HCT116 (cell line): ENCODE measurements at regions not wholly inside any gene's neighbourhood (a gene's known extent, or its start where the extent isn't known, plus 50 kb on each side); places are given as distances from the start of the nearest gene placed in this dataset.

Experiments used
- ATAC-seq: fragments of 200-7000 bp; cut with Tn5 transposase; 2 replicates; pipeline ENCODE4 v1.9.1; 2020; ENCODE audit warnings: mild to moderate bottlenecking, moderate library complexity
- BruUV-seq: library from RNA; stranded (reverse); fragments of 400-500 nt; replicated peaks from 2 replicates; lab custom pipeline; 2021; lab: Mats Ljungman, UMichigan
- CTCF ChIA-PET: fragments of 300-600 bp; sonication (Branson Sonifier 250); formaldehyde crosslinking; loops from one replicate; lab custom pipeline; 2021; ENCODE audit warnings: antibody characterized with exemption; lab: Charles Lee
- POLR2A ChIA-PET: fragments of 300-600, 350-600 bp; sonication (Branson Sonifier 250); formaldehyde crosslinking; loops from one replicate; lab custom pipeline; 2021; ENCODE audit warnings: antibody characterized with exemption; lab: Charles Lee
- RAD21 ChIA-PET, 2 experiments: fragments of 300-600 bp; sonication (Branson Sonifier 250); formaldehyde crosslinking; loops; one replicate each; lab custom pipeline; 2023; ENCODE audit warnings: low total read pairs in 2 of 2; ENCODE audit not compliant: uncharacterized antibody in 2 of 2, unreplicated experiment in 2 of 2, low non-redundant PET in 1 of 2; lab: Charles Lee
- DNase-seq: peaks from one replicate; pipeline ENCODE4 v3.0.0-alpha.2; 2010; ENCODE audit warnings: low read depth, low spot score
- H2AFZ ChIP-seq: fragments of 200-600 bp; shearing (Covaris generic), sonication (generic); 2 replicates; pipeline ENCODE4 v1.6.1; 2017; ENCODE audit warnings: low read depth, mixed run types, mixed read lengths, antibody characterized with exemption, low read length; ENCODE audit not compliant: poor library complexity, severe bottlenecking
- H3K27ac ChIP-seq: 2 replicates; pipeline ENCODE4 v1.5.1; 2012; ENCODE audit warnings: low read depth, low read length
- H3K27me3 ChIP-seq: fragments of 200-600 bp; sonication (generic); 2 replicates; pipeline ENCODE4 v1.6.1; 2016; ENCODE audit warnings: mixed run types, low read length, mixed read lengths; ENCODE audit not compliant: insufficient read depth
- H3K36me3 ChIP-seq, 2 experiments: fragments of 200-500 bp in 1 of 2; fragments of 200-600 bp in 1 of 2; sonication (Bioruptor generic) in 1 of 2; sonication (generic) in 1 of 2; 2 replicates each; pipeline versions ENCODE4 v1.5.1 to v1.6.1; 2014 to 2016; ENCODE audit warnings: low read length in 2 of 2, inconsistent platforms in 1 of 2, mixed read lengths in 1 of 2, mixed run types in 1 of 2; ENCODE audit not compliant: insufficient read depth in 2 of 2, control insufficient read depth in 1 of 2
- H3K4me1 ChIP-seq, 2 experiments: fragments of 200-600 bp in 1 of 2; sonication (generic) in 1 of 2; 2 replicates each; pipeline versions ENCODE4 v1.5.1 to v1.6.1; 2012 to 2017; ENCODE audit warnings: low read length in 2 of 2, inconsistent platforms in 1 of 2, mild to moderate bottlenecking in 1 of 2, mixed read lengths in 1 of 2, mixed run types in 1 of 2, moderate library complexity in 1 of 2; ENCODE audit not compliant: insufficient read depth in 2 of 2, control insufficient read depth in 1 of 2
- H3K4me2 ChIP-seq: fragments of 200-600 bp; sonication (generic); 2 replicates; pipeline ENCODE4 v1.6.1; 2017; ENCODE audit warnings: mixed run types, low read length, mixed read lengths
- H3K4me3 ChIP-seq, 2 experiments: fragments of 200-600 bp in 1 of 2; sonication (generic) in 1 of 2; replicated peaks in 1 of 2; 2 replicates each; pipeline ENCODE4 v1.5.1; 2011 to 2016; ENCODE audit warnings: low read length in 2 of 2, control low read depth in 1 of 2, low read depth in 1 of 2, mild to moderate bottlenecking in 1 of 2, mixed read lengths in 1 of 2, mixed run types in 1 of 2
- H3K79me2 ChIP-seq: fragments of 200-600 bp; sonication (generic); 2 replicates; pipeline ENCODE4 v1.6.1; 2017; ENCODE audit warnings: mild to moderate bottlenecking, mixed run types, low read length, moderate library complexity, mixed read lengths; ENCODE audit not compliant: insufficient read depth
- H3K9ac ChIP-seq: fragments of 200-600 bp; sonication (generic); 2 replicates; pipeline ENCODE4 v1.6.1; 2016; ENCODE audit warnings: low read length, mixed read lengths
- H3K9me2 ChIP-seq: fragments of 200-600 bp; sonication (generic), shearing (Covaris generic); 2 replicates; pipeline ENCODE4 v1.6.1; 2017; ENCODE audit warnings: mixed run types, mild to moderate bottlenecking, moderate library complexity; ENCODE audit not compliant: insufficient read depth
- H3K9me3 ChIP-seq, 2 experiments: fragments of 200-500 bp in 1 of 2; fragments of 200-600 bp in 1 of 2; sonication (Bioruptor generic) in 1 of 2; sonication (generic) in 1 of 2; 2 replicates each; pipeline ENCODE4 v1.6.1; 2014 to 2017; ENCODE audit warnings: low read length in 2 of 2, mixed read lengths in 2 of 2, inconsistent platforms in 1 of 2, low read depth in 1 of 2, mild to moderate bottlenecking in 1 of 2, mixed run types in 1 of 2, moderate library complexity in 1 of 2; ENCODE audit not compliant: control insufficient read depth in 1 of 2, insufficient read depth in 1 of 2
- H4K20me1 ChIP-seq: fragments of 200-600 bp; sonication (generic), shearing (Covaris generic); 2 replicates; pipeline ENCODE4 v1.6.1; 2017; ENCODE audit warnings: mixed run types, mild to moderate bottlenecking, moderate library complexity; ENCODE audit not compliant: insufficient read depth
- ATF3 ChIP-seq: IDR thresholded peaks from 2 replicates; pipeline ENCODE4 v1.6.1; 2012
- ELF1 ChIP-seq: IDR thresholded peaks from 2 replicates; pipeline ENCODE4 v1.6.1; 2012; ENCODE audit warnings: low read depth, borderline replicate concordance
- JUND ChIP-seq: IDR thresholded peaks from 2 replicates; pipeline ENCODE4 v1.6.1; 2012
- POLR2AphosphoS5 ChIP-seq: IDR thresholded peaks from 2 replicates; pipeline ENCODE4 v1.6.1; 2011; ENCODE audit warnings: mild to moderate bottlenecking, low read depth, low read length, moderate library complexity
- RAD21 ChIP-seq: IDR thresholded peaks from 2 replicates; pipeline ENCODE4 v1.6.1; 2012; ENCODE audit warnings: low read depth, mild to moderate bottlenecking
- REST ChIP-seq: IDR thresholded peaks from 2 replicates; pipeline ENCODE4 v1.6.1; 2012; ENCODE audit warnings: low read depth
- SRF ChIP-seq: IDR thresholded peaks from 2 replicates; pipeline ENCODE4 v1.6.1; 2012; ENCODE audit warnings: low read depth
- ZBTB33 ChIP-seq: IDR thresholded peaks from 2 replicates; pipeline ENCODE4 v1.6.1; 2011; ENCODE audit warnings: mild to moderate bottlenecking, low read length, moderate library complexity; ENCODE audit not compliant: insufficient replicate concordance; ENCODE audit errors: extremely low read depth
- ZNF274 ChIP-seq: fragments of 200-500 bp; sonication (Bioruptor generic); IDR thresholded peaks from 2 replicates; pipeline ENCODE4 v1.6.1; 2014; ENCODE audit warnings: mild to moderate bottlenecking, low read depth, low read length, inconsistent platforms
- intact Hi-C: fragments of 100-400 bp; cut with micrococcal nuclease; formaldehyde crosslinking; loops from 2 replicates; pipeline ENCODE4 v1.10.0; 2022
- TF ChIP-seq, protein P1 (sequence below): IDR thresholded peaks from 2 replicates; pipeline ENCODE4 v1.6.1; 2012
- TF ChIP-seq, protein P2 (sequence below), 3 experiments: fragments of 200-600 bp in 1 of 3; sonication (generic) in 1 of 3; IDR thresholded peaks in 2 of 3; conservative IDR thresholded peaks in 1 of 3; 2 replicates each; pipeline ENCODE4 v1.5.1; 2012 to 2017; ENCODE audit warnings: low read depth in 2 of 3, low read length in 2 of 3, antibody characterized with exemption in 1 of 3, borderline replicate concordance in 1 of 3, control low read depth in 1 of 3, mild to moderate bottlenecking in 1 of 3, mixed read lengths in 1 of 3, mixed run types in 1 of 3, moderate library complexity in 1 of 3; ENCODE audit not compliant: insufficient read depth in 1 of 3

- TF ChIP-seq SRF (no peak), ATF3 (no peak), JUND (no peak), POLR2AphosphoS5 (no peak)
- TF ChIP-seq, protein P1, sequence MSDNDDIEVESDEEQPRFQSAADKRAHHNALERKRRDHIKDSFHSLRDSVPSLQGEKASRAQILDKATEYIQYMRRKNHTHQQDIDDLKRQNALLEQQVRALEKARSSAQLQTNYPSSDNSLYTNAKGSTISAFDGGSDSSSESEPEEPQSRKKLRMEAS: no peak
These were observed 386.2 kb downstream of the THBS2 start (continued) for GRCh38 chr6:168867247-168868102.

DNA sequence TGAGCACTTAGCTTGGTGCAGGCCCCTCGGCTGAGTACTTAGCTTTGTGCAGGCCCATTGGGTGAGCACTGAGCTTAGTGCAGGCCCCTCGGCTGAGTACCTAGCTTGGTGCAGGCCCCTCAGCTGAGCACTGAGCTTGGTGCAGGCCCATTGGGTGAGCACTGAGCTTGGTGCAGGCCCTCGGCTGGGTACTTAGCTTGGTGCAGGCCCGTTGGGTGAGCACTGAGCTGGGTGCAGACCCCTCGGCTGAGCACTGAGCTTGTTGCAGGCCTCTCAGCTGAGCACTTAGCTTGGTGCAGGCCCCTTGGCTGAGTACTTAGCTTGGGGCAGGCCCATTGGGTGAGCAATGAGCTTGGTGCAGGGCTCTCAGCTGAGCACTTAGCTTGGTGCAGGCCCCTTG, 387.1 kb downstream of the THBS2 start:
- Histone ChIP-seq H3K4me1 (no peaks in the 10 kb centered on the region), H3K27ac (no peak overlapping the region), H3K36me3 (no peaks in the 10 kb centered on the region), H3K27me3 (no peaks in the 10 kb centered on the region), H3K9ac (no peak overlapping the region), H3K4me3 (no peak overlapping the region), H2AFZ (no peak overlapping the region), H4K20me1 (no peaks in the 10 kb centered on the region), H3K4me2 (no peak overlapping the region), H3K9me2 (no peaks in the 10 kb centered on the region), H3K79me2 (no peaks in the 10 kb centered on the region), H3K9me3 (no peaks in the 10 kb centered on the region)
- POLR2A ChIA-PET: no interaction called here
- CTCF ChIA-PET: no interaction called here
- RAD21 ChIA-PET: no interaction called here
- intact Hi-C loops: no loop called here
- no TSS peak for BruUV-seq
- DNase-seq (no peak), ATAC-seq (no peak)
- TF ChIP-seq ZNF274 (no peak), REST (no peak), RAD21 (no peak), ELF1 (no peak), ZBTB33 (no peak), ATF3 (no peak), SRF (no peak), JUND (no peak)
- TF ChIP-seq, protein P2, sequence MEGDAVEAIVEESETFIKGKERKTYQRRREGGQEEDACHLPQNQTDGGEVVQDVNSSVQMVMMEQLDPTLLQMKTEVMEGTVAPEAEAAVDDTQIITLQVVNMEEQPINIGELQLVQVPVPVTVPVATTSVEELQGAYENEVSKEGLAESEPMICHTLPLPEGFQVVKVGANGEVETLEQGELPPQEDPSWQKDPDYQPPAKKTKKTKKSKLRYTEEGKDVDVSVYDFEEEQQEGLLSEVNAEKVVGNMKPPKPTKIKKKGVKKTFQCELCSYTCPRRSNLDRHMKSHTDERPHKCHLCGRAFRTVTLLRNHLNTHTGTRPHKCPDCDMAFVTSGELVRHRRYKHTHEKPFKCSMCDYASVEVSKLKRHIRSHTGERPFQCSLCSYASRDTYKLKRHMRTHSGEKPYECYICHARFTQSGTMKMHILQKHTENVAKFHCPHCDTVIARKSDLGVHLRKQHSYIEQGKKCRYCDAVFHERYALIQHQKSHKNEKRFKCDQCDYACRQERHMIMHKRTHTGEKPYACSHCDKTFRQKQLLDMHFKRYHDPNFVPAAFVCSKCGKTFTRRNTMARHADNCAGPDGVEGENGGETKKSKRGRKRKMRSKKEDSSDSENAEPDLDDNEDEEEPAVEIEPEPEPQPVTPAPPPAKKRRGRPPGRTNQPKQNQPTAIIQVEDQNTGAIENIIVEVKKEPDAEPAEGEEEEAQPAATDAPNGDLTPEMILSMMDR (IDR thresholded peaks at IDR 0.05 in 2 of 3, conservative IDR thresholded peaks at IDR 0.05 in 1 of 3; ENCODE audit: borderline replicate concordance in 1 of 3, insufficient read depth in 1 of 3, low read depth in 2 of 3, low read length in 2 of 3): no peak
- TF ChIP-seq, all 23 proteins: peak for 0
